Upper lobe of left lung (tissue), 4 donors: ENCODE measurements at regions not wholly inside any gene's neighbourhood (a gene's known extent, or its start where the extent isn't known, plus 50 kb on each side); places are given as distances from the start of the nearest gene placed in this dataset.

ENCODE experiments used
- EP300 ChIP-seq, 4 donors: sonication (generic); formaldehyde crosslinking; IDR thresholded peaks; one replicate each; pipeline ENCODE4 v1.5.1; 2017; ENCODE audit warnings: antibody characterized with exemption in 4 of 4, control low read depth in 2 of 4
- POLR2A ChIP-seq, 4 donors: fragments of 450-650 bp; IDR thresholded peaks; one replicate each; pipeline ENCODE4 v1.5.1; 2016 to 2017; ENCODE audit warnings: antibody characterized with exemption in 4 of 4, mild to moderate bottlenecking in 2 of 4
- POLR2AphosphoS5 ChIP-seq, 2 donors: sonication (generic); formaldehyde crosslinking; IDR thresholded peaks; one replicate each; pipeline ENCODE4 v1.5.1; 2017; ENCODE audit warnings: antibody characterized with exemption in 2 of 2
- TF ChIP-seq, protein P1 (sequence below), 6 experiments: fragments of 450-650 bp in 4 of 6; fragments of 200-600 bp in 2 of 6; sonication (generic) in 2 of 6; IDR thresholded peaks; one replicate each; pipeline ENCODE4 v1.5.1; 2016 to 2019; ENCODE audit warnings: antibody characterized with exemption in 6 of 6

- TF ChIP-seq EP300 (IDR thresholded peaks at IDR 0.05) (no peak), POLR2A (IDR thresholded peaks at IDR 0.05) (no peak), POLR2AphosphoS5 (IDR thresholded peaks at IDR 0.05) (no peak)
- TF ChIP-seq, protein P1, sequence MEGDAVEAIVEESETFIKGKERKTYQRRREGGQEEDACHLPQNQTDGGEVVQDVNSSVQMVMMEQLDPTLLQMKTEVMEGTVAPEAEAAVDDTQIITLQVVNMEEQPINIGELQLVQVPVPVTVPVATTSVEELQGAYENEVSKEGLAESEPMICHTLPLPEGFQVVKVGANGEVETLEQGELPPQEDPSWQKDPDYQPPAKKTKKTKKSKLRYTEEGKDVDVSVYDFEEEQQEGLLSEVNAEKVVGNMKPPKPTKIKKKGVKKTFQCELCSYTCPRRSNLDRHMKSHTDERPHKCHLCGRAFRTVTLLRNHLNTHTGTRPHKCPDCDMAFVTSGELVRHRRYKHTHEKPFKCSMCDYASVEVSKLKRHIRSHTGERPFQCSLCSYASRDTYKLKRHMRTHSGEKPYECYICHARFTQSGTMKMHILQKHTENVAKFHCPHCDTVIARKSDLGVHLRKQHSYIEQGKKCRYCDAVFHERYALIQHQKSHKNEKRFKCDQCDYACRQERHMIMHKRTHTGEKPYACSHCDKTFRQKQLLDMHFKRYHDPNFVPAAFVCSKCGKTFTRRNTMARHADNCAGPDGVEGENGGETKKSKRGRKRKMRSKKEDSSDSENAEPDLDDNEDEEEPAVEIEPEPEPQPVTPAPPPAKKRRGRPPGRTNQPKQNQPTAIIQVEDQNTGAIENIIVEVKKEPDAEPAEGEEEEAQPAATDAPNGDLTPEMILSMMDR (IDR thresholded peaks at IDR 0.05) = no peak
Measured at GRCh38 chr14:101232340-101233020, 328.8 kb upstream of the DIO3 start.
